ENCODE measurements at regions not wholly inside any gene's neighbourhood (a gene's known extent, or its start where the extent isn't known, plus 50 kb on each side); places are given as distances from the start of the nearest gene placed in this dataset.

- TF ChIP-seq CTCF (IDR thresholded peaks at IDR 0.05; ENCODE audit: low read length): no peak
- no peak for TF ChIP-seq EZH2 (IDR thresholded peaks at IDR 0.05; ENCODE audit: borderline replicate concordance, low read length)
Measured at GRCh38 chr15:19899021-19899824, 642.4 kb downstream of the GOLGA6L6 start.
